GM06990 (cell line): ENCODE measurements at regions not wholly inside any gene's neighbourhood (a gene's known extent, or its start where the extent isn't known, plus 50 kb on each side); places are given as distances from the start of the nearest gene placed in this dataset.

ENCODE experiments used
- DNase-seq: peaks from one replicate; pipeline ENCODE4 v3.0.0-alpha.2; 2011; ENCODE audit not compliant: insufficient read length; ENCODE audit errors: extremely low read depth
- H3K27me3 ChIP-seq: replicated peaks from 2 replicates; pipeline ENCODE4 v1.6.0; 2011; ENCODE audit warnings: low read length; ENCODE audit not compliant: control insufficient read depth, insufficient read depth
- H3K36me3 ChIP-seq: 2 replicates; pipeline ENCODE4 v1.5.1; 2011; ENCODE audit warnings: low read length; ENCODE audit not compliant: control insufficient read depth, insufficient read depth
- H3K4me3 ChIP-seq: replicated peaks from 2 replicates; pipeline ENCODE4 v1.5.1; 2011; ENCODE audit warnings: low read depth, mild to moderate bottlenecking, control low read depth, low read length
- TF ChIP-seq, protein P1 (sequence below): IDR thresholded peaks from 2 replicates; pipeline ENCODE4 v1.5.1; 2011; ENCODE audit warnings: low read length, control low read depth, mild to moderate bottlenecking, inconsistent platforms; ENCODE audit not compliant: insufficient read depth, poor library complexity, severe bottlenecking

- TF ChIP-seq, protein P1, sequence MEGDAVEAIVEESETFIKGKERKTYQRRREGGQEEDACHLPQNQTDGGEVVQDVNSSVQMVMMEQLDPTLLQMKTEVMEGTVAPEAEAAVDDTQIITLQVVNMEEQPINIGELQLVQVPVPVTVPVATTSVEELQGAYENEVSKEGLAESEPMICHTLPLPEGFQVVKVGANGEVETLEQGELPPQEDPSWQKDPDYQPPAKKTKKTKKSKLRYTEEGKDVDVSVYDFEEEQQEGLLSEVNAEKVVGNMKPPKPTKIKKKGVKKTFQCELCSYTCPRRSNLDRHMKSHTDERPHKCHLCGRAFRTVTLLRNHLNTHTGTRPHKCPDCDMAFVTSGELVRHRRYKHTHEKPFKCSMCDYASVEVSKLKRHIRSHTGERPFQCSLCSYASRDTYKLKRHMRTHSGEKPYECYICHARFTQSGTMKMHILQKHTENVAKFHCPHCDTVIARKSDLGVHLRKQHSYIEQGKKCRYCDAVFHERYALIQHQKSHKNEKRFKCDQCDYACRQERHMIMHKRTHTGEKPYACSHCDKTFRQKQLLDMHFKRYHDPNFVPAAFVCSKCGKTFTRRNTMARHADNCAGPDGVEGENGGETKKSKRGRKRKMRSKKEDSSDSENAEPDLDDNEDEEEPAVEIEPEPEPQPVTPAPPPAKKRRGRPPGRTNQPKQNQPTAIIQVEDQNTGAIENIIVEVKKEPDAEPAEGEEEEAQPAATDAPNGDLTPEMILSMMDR = no peak
- H3K4me3 ChIP-seq = no peak overlapping the region
- no peak for DNase-seq
- H3K36me3 ChIP-seq = no peaks in the 10 kb centered on the region
- H3K27me3 ChIP-seq = no peaks in the 10 kb centered on the region
Measured at GRCh38 chr12:24381790-24382189, 432.3 kb upstream of the SOX5 start.

DNA sequence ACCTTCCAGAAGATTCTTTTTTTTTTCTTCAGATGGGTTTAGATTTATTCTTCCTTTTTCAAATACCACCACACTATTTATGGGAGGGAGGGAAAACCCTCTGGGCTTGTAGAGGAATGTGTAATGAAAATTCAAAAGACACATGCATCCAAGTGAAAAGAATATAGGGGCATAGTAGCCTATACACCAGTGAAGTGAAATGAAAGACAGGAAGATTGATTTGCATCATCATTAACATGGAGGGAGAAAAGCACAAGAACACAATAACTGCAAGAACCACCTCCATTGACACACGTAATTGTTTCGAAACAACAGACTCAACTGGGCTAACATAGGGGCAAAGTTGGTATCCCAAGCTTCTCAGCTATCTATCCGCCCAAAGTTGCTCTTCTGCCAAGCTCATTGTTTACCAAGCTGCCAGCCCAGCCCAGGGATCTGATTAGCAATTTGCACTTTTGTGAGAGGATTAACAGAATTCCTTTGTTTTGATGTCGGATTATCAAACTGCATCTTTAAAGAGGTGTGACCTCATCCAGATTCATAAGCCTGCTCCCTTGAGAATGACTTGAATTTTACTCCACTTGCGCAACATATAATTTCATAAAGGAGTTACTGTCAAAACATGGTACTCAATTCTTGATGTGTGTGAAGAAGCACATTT is 430.5 kb upstream of the SOX5 start:
- TF ChIP-seq, protein P1 = no peak
- no peak for DNase-seq
- Histone ChIP-seq H3K4me3 (no peak overlapping the region), H3K27me3 (no peaks in the 10 kb centered on the region), H3K36me3 (no peaks in the 10 kb centered on the region)

GRCh38 chr12:24379433-24379832 is 430.0 kb upstream of the SOX5 start:
- Histone ChIP-seq H3K27me3 (no peaks in the 10 kb centered on the region), H3K4me3 (no peak overlapping the region), H3K36me3 (no peaks in the 10 kb centered on the region)
- TF ChIP-seq, protein P1 = no peak
- DNase-seq = no peak

- no peak overlapping the region for H3K4me3 ChIP-seq
- no peaks in the 10 kb centered on the region for H3K36me3 ChIP-seq
- peak; percentile 28 for DNase-seq
- TF ChIP-seq, protein P1 = no peak
- no peaks in the 10 kb centered on the region for H3K27me3 ChIP-seq
Measured at GRCh38 chr12:24378548-24379407, 429.3 kb upstream of the SOX5 start.

DNA sequence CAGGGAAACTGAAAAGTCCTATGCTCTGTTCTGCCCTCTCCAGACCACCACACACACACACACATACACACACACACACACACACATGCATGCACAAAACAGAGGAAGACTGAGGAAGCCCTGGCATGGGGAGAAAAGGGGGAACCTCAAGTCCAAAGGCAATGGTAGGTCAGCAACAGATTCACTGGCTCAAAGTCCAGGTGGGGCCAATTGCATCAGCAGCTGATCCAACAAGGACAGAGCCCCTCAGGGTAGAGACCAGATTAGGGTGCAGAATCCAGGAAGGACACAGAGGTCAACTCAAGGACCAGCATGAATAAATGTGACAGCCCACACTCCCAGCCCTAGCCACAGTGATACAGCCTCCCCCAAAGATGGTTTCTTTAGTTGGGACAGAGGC is 425.0 kb upstream of the SOX5 start:
- TF ChIP-seq, protein P1 = no peak
- Histone ChIP-seq H3K27me3 (no peaks in the 10 kb centered on the region), H3K4me3 (no peak overlapping the region), H3K36me3 (no peaks in the 10 kb centered on the region)
- no peak for DNase-seq
